ENCODE measurements at regions not wholly inside any gene's neighbourhood (a gene's known extent, or its start where the extent isn't known, plus 50 kb on each side); places are given as distances from the start of the nearest gene placed in this dataset.

DNA sequence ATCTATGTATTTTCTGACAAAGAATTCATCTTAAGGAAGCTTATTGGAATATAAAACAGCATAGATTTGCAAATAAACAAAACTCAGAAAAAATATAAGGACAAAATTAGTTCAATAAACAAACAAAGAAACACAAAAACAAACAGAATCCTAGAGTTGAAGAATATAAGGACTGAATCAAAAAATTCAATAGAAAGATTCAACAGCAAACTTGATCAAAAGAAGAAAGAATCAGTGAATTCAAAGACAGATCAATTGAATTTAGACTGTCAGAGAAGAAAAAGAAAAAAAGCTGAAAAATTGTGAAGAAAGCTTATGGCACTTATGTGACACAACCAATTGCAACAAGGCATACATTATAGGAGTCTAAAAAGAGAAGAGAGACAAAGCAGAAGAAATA, 770.0 kb upstream of the RGS18 start:
- H3K4me1 ChIP-seq: no peaks in the 10 kb centered on the region

DNA sequence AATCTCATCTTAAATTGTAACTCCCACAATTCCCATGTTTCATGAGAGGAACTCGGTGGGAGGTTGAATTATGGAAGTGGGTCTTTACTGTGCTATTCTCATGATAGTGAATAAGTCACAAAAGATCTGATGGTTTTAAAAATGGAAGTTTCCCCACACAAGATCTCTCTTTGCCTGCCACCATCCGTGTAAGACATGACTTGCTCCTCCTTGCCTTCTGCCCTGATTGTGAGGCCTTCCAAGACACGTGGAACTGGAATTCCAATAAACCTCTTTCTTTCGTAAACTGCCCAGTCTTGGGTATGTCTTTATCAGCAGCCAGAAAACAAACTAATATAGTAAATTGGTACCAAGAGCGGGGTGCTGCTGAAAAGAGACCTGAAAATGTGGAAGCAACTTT, 761.6 kb upstream of the RGS18 start:
- Histone ChIP-seq H3K4me3 (no peak overlapping the region), H3K27ac (no peak overlapping the region), H3K4me1 (no peaks in the 10 kb centered on the region), H3K27me3 (no peaks in the 10 kb centered on the region), H3K9me3 (peaks cover 0 to 9% (median 0%) of the 10 kb centered on the region in 4 donors), H3K36me3 (no peaks in the 10 kb centered on the region)
- TF ChIP-seq CTCF (IDR thresholded peaks at IDR 0.05) (no peak), POLR2A (IDR thresholded peaks at IDR 0.05) (no peak), POLR2AphosphoS5 (IDR thresholded peaks at IDR 0.05) (no peak), EP300 (IDR thresholded peaks at IDR 0.05) (no peak)
- intact Hi-C loops (cut with DNase I): no loop called here
- 83 to 86% methylated on average over 5 of the region's 5 CpGs for WGBS, 2 donors
- DNase-seq: no peak

More for the DNA sequence above, 770.0 kb upstream of the RGS18 start:
- Histone ChIP-seq H3K36me3 (no peaks in the 10 kb centered on the region), H3K27ac (no peak overlapping the region), H3K4me3 (no peak overlapping the region), H3K9me3 (peaks cover 0 to 2% (median 0%) of the 10 kb centered on the region in 4 donors), H3K27me3 (no peaks in the 10 kb centered on the region)
- TF ChIP-seq EP300 (IDR thresholded peaks at IDR 0.05) (no peak), POLR2AphosphoS5 (IDR thresholded peaks at IDR 0.05) (no peak), CTCF (IDR thresholded peaks at IDR 0.05) (no peak), POLR2A (IDR thresholded peaks at IDR 0.05) (no peak)
- intact Hi-C loops (cut with DNase I): no loop called here
- DNase-seq: no peak

DNA sequence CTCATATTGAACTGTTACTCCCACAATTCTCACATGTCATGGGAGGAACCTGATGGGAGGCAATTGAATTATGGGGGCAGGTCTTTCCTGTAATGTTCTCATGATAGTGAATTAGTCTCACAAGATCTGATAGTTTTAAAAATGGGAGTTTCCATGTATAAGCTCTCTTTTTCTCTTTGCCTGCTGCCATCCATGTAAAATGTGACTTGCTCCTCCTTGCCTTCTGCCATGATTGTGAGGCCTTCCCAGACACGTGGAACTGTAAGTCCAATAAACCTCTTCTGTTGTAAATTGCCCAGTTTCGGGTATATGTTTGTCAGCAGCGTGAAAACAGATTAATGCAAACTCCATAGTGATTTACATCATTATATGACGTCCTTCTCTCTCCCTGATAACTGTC, 759.7 kb upstream of the RGS18 start:
- peaks cover 0 to 9% (median 0%) of the 10 kb centered on the region in 4 donors for H3K9me3 ChIP-seq
- H3K27ac ChIP-seq: no peak overlapping the region
- intact Hi-C loops (cut with DNase I): no loop called here
- no peaks in the 10 kb centered on the region for H3K27me3 ChIP-seq
- DNase-seq: no peak
- H3K4me1 ChIP-seq: no peaks in the 10 kb centered on the region
- no peak overlapping the region for H3K4me3 ChIP-seq
- H3K36me3 ChIP-seq: no peaks in the 10 kb centered on the region
- 79 to 84% methylated on average over 4 of the region's 4 CpGs for WGBS, 2 donors
- no peak for TF ChIP-seq EP300 (IDR thresholded peaks at IDR 0.05)
- no peak for TF ChIP-seq CTCF (IDR thresholded peaks at IDR 0.05)
- no peak for TF ChIP-seq POLR2AphosphoS5 (IDR thresholded peaks at IDR 0.05)
- no peak for TF ChIP-seq POLR2A (IDR thresholded peaks at IDR 0.05)

- Histone ChIP-seq H3K4me1 (no peaks in the 10 kb centered on the region), H3K27ac (no peak overlapping the region), H3K4me3 (no peak overlapping the region), H3K36me3 (no peaks in the 10 kb centered on the region), H3K9me3 (no peaks in the 10 kb centered on the region), H3K27me3 (no peaks in the 10 kb centered on the region)
- 65 to 74% methylated on average over 3 of the region's 3 CpGs for WGBS, 2 donors
- TF ChIP-seq CTCF (IDR thresholded peaks at IDR 0.05) (no peak), EP300 (IDR thresholded peaks at IDR 0.05) (no peak), POLR2A (IDR thresholded peaks at IDR 0.05) (no peak), POLR2AphosphoS5 (IDR thresholded peaks at IDR 0.05) (no peak)
- DNase-seq: no peak
- intact Hi-C loops (cut with DNase I): no loop called here
Measured at GRCh38 chr1:191405417-191405816, 752.8 kb upstream of the RGS18 start.

- Histone ChIP-seq H3K27me3 (no peaks in the 10 kb centered on the region), H3K9me3 (no peaks in the 10 kb centered on the region), H3K4me3 (no peak overlapping the region), H3K4me1 (peaks cover 0 to 8% (median 0%) of the 10 kb centered on the region in 4 donors), H3K36me3 (no peaks in the 10 kb centered on the region), H3K27ac (no peak overlapping the region)
- intact Hi-C loops (cut with DNase I): no loop called here
- DNase-seq: no peak
- no peak for TF ChIP-seq CTCF (IDR thresholded peaks at IDR 0.05)
- TF ChIP-seq EP300 (IDR thresholded peaks at IDR 0.05): no peak
- TF ChIP-seq POLR2AphosphoS5 (IDR thresholded peaks at IDR 0.05): no peak
- TF ChIP-seq POLR2A (IDR thresholded peaks at IDR 0.05): no peak
- 68 to 78% methylated on average over 2 of the region's 2 CpGs for WGBS, 2 donors
Measured at GRCh38 chr1:191414981-191415640, 743.2 kb upstream of the RGS18 start.
